Panc1 (cell line): ENCODE measurements at regions not wholly inside any gene's neighbourhood (a gene's known extent, or its start where the extent isn't known, plus 50 kb on each side); places are given as distances from the start of the nearest gene placed in this dataset.

ENCODE experiments used
- ATAC-seq: fragments of 200-7000 bp; cut with Tn5 transposase; 2 replicates; pipeline ENCODE4 v1.9.1; 2020; ENCODE audit warnings: mild to moderate bottlenecking, moderate library complexity
- BruUV-seq: library from RNA; stranded (reverse); fragments of 400-500 nt; replicated peaks from 2 replicates; lab custom pipeline; 2021; lab: Mats Ljungman, UMichigan
- CTCF ChIA-PET: fragments of 300-600 bp; sonication (Branson Sonifier 250); formaldehyde crosslinking; loops from one replicate; lab custom pipeline; 2022; ENCODE audit warnings: antibody characterized with exemption; lab: Charles Lee
- POLR2A ChIA-PET: fragments of 300-600 bp; sonication (Branson Sonifier 250); formaldehyde crosslinking; loops from one replicate; lab custom pipeline; 2022; ENCODE audit warnings: antibody characterized with exemption; lab: Charles Lee
- DNase-seq: peaks from one replicate; pipeline ENCODE4 v3.0.0-alpha.2; 2010; ENCODE audit warnings: low read depth, low spot score
- H3K27ac ChIP-seq: 2 replicates; pipeline ENCODE4 v1.5.1; 2011; ENCODE audit warnings: mild to moderate bottlenecking, low read length, inconsistent platforms
- H3K27me3 ChIP-seq: fragments of 200-500 bp; sonication (Bioruptor generic); 2 replicates; pipeline ENCODE4 v1.6.0; 2014; ENCODE audit warnings: low read length, inconsistent platforms; ENCODE audit not compliant: control insufficient read depth, insufficient read depth
- H3K36me3 ChIP-seq: fragments of 200-500 bp; sonication (Bioruptor generic); 2 replicates; pipeline ENCODE4 v1.5.1; 2014; ENCODE audit warnings: inconsistent platforms, mild to moderate bottlenecking, low read length, moderate library complexity; ENCODE audit not compliant: control insufficient read depth, insufficient read depth
- H3K4me1 ChIP-seq: 2 replicates; pipeline ENCODE4 v1.5.1; 2011; ENCODE audit warnings: inconsistent platforms, mild to moderate bottlenecking, low read length, moderate library complexity; ENCODE audit not compliant: control insufficient read depth, insufficient read depth
- H3K4me3 ChIP-seq, 2 experiments: 2 replicates each; pipeline ENCODE4 v1.5.1; 2011 to 2012; ENCODE audit warnings: low read depth in 2 of 2, low read length in 2 of 2, mild to moderate bottlenecking in 2 of 2, inconsistent platforms in 1 of 2, moderate library complexity in 1 of 2
- H3K9me3 ChIP-seq: fragments of 200-500 bp; sonication (Bioruptor generic); 2 replicates; pipeline ENCODE4 v1.5.1; 2014; ENCODE audit warnings: low read depth, mild to moderate bottlenecking, inconsistent platforms, low read length, moderate library complexity; ENCODE audit not compliant: control insufficient read depth, insufficient read depth
- POLR2AphosphoS5 ChIP-seq: IDR thresholded peaks from 2 replicates; pipeline ENCODE4 v1.6.1; 2012; ENCODE audit warnings: mild to moderate bottlenecking, low read depth, low read length, moderate library complexity
- SIN3A ChIP-seq: IDR thresholded peaks from 2 replicates; pipeline ENCODE4 v1.6.1; 2012; ENCODE audit warnings: low read depth, mild to moderate bottlenecking, low read length, moderate library complexity, borderline replicate concordance; ENCODE audit not compliant: insufficient read depth
- TCF7L2 ChIP-seq: IDR thresholded peaks from 2 replicates; pipeline ENCODE4 v1.6.1; 2011; ENCODE audit warnings: mild to moderate bottlenecking, low read depth, low read length, inconsistent platforms
- in situ Hi-C: cut with HindIII; loops from 2 replicates; pipeline ENCODE4 v1.10.0; 2016; ENCODE audit warnings: low sequenced_read_pairs, low pct_unique_long_range_greater_than_20kb
- intact Hi-C: fragments of 100-400 bp; cut with micrococcal nuclease; formaldehyde crosslinking; loops from one replicate; pipeline ENCODE4 v1.10.0; 2022; ENCODE audit not compliant: unreplicated experiment
- TF ChIP-seq, protein P1 (sequence below), 2 experiments: IDR thresholded peaks; 2 replicates each; pipeline ENCODE4 v1.6.1; 2011 to 2012; ENCODE audit warnings: low read depth in 2 of 2, control low read depth in 1 of 2, low read length in 1 of 2, mild to moderate bottlenecking in 1 of 2, moderate library complexity in 1 of 2; ENCODE audit not compliant: insufficient read depth in 1 of 2
- TF ChIP-seq, protein P2 (sequence below): fragments of 450-650 bp; IDR thresholded peaks from 2 replicates; pipeline ENCODE4 v1.5.1; 2017; ENCODE audit warnings: mild to moderate bottlenecking

DNA sequence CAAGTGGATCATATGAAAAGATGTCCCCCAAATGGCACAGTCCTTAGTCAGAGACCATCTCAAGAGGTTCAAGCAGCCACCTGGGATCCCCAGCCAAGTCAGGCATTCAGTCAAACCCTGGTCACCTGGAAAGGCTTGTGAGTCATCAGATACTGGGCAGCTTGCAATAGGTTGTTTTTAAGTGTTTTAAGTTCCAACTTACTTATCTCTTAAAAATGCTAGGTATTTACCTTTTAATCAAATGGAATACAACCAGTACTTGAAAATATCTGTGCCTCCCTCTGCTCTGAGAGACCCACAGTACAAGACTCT lies 262.2 kb downstream of the WDR11 start:
- H3K36me3 ChIP-seq = no peaks in the 10 kb centered on the region
- H3K4me1 ChIP-seq = no peaks in the 10 kb centered on the region
- ChIA-PET CTCF (no interaction called here), POLR2A (no interaction called here)
- H3K27ac ChIP-seq = no peak overlapping the region
- BruUV-seq = no TSS peak
- DNase-seq = no peak
- no peaks in the 10 kb centered on the region for H3K9me3 ChIP-seq
- peaks cover 4% of the 10 kb centered on the region; the same call in 1 of the 2 replicates for H3K27me3 ChIP-seq
- no peak for ATAC-seq
- no peak overlapping the region for H3K4me3 ChIP-seq
- in situ Hi-C loops = no loop called here
- intact Hi-C loops = no loop called here
- TF ChIP-seq TCF7L2 (no peak), POLR2AphosphoS5 (no peak), SIN3A (no peak)
- TF ChIP-seq, protein P1, sequence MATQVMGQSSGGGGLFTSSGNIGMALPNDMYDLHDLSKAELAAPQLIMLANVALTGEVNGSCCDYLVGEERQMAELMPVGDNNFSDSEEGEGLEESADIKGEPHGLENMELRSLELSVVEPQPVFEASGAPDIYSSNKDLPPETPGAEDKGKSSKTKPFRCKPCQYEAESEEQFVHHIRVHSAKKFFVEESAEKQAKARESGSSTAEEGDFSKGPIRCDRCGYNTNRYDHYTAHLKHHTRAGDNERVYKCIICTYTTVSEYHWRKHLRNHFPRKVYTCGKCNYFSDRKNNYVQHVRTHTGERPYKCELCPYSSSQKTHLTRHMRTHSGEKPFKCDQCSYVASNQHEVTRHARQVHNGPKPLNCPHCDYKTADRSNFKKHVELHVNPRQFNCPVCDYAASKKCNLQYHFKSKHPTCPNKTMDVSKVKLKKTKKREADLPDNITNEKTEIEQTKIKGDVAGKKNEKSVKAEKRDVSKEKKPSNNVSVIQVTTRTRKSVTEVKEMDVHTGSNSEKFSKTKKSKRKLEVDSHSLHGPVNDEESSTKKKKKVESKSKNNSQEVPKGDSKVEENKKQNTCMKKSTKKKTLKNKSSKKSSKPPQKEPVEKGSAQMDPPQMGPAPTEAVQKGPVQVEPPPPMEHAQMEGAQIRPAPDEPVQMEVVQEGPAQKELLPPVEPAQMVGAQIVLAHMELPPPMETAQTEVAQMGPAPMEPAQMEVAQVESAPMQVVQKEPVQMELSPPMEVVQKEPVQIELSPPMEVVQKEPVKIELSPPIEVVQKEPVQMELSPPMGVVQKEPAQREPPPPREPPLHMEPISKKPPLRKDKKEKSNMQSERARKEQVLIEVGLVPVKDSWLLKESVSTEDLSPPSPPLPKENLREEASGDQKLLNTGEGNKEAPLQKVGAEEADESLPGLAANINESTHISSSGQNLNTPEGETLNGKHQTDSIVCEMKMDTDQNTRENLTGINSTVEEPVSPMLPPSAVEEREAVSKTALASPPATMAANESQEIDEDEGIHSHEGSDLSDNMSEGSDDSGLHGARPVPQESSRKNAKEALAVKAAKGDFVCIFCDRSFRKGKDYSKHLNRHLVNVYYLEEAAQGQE (IDR thresholded peaks at IDR 0.05; ENCODE audit: insufficient read depth in 1 of 2, low read depth in 2 of 2, low read length in 1 of 2) = no peak
- TF ChIP-seq, protein P2, sequence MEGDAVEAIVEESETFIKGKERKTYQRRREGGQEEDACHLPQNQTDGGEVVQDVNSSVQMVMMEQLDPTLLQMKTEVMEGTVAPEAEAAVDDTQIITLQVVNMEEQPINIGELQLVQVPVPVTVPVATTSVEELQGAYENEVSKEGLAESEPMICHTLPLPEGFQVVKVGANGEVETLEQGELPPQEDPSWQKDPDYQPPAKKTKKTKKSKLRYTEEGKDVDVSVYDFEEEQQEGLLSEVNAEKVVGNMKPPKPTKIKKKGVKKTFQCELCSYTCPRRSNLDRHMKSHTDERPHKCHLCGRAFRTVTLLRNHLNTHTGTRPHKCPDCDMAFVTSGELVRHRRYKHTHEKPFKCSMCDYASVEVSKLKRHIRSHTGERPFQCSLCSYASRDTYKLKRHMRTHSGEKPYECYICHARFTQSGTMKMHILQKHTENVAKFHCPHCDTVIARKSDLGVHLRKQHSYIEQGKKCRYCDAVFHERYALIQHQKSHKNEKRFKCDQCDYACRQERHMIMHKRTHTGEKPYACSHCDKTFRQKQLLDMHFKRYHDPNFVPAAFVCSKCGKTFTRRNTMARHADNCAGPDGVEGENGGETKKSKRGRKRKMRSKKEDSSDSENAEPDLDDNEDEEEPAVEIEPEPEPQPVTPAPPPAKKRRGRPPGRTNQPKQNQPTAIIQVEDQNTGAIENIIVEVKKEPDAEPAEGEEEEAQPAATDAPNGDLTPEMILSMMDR = no peak

DNA sequence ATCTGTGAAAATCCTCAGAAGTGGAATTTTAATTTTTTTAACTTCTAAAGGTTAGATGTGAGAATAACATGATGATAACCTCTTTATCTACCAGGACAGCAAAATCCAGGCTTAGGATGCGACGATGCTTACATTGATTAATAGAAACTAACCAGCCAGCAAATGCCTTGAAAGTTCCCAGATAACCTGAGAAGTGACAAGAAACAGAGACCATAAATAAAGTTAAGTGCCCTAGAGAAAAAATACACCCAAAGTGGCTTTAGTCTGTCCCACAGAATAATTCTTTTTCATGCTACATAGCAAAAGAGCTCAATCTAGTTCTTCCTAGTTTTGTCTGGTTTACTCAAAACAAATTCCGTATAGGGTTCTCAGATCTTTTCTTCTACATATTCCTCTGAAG lies 262.7 kb downstream of the WDR11 start:
- BruUV-seq = no TSS peak
- no peaks in the 10 kb centered on the region for H3K9me3 ChIP-seq
- DNase-seq (no peak), ATAC-seq (no peak)
- CTCF ChIA-PET = no interaction called here
- intact Hi-C loops (no loop called here), in situ Hi-C loops (no loop called here)
- H3K27me3 ChIP-seq = peaks cover 4% of the 10 kb centered on the region; the same call in 1 of the 2 replicates
- TF ChIP-seq SIN3A (no peak), POLR2AphosphoS5 (no peak), TCF7L2 (no peak)
- TF ChIP-seq, protein P2 = no peak
- TF ChIP-seq, protein P1 (IDR thresholded peaks at IDR 0.05; ENCODE audit: insufficient read depth in 1 of 2, low read depth in 2 of 2, low read length in 1 of 2) = no peak
- POLR2A ChIA-PET = no interaction called here
- no peaks in the 10 kb centered on the region for H3K4me1 ChIP-seq
- H3K27ac ChIP-seq = no peak overlapping the region
- no peak overlapping the region for H3K4me3 ChIP-seq
- H3K36me3 ChIP-seq = no peaks in the 10 kb centered on the region
